Right ventricle myocardium inferior (tissue), 1 donor: ENCODE measurements at regions not wholly inside any gene's neighbourhood (a gene's known extent, or its start where the extent isn't known, plus 50 kb on each side); places are given as distances from the start of the nearest gene placed in this dataset.

Experiments
- ATAC-seq: fragments of 200-7000 bp; cut with Tn5 transposase; one replicate; pipeline ENCODE4 v1.9.1; 2020; ENCODE audit warnings: mild to moderate bottlenecking, moderate library complexity
- DNase-seq: peaks from one replicate; pipeline ENCODE4 v3.0.0; 2021; ENCODE audit errors: missing footprints
- intact Hi-C: fragments of 100-400 bp; cut with DNase I; formaldehyde crosslinking; loops from one replicate; pipeline ENCODE4 v1.11.0; 2022
- donor health status: DM: no; HTN: yes; CAD: no; lungs with severe emphysema.

- intact Hi-C loops, result loop anchor here (5.0 to 10.0 kb wide), 2 partner anchors 60 to 1187 kb away; partner anchors contain the start of gene TBL1XR1
- ATAC-seq (no peak), DNase-seq (no peak)
These were observed 154.2 kb upstream of the KCNMB2 start for GRCh38 chr3:178381971-178382448.

GRCh38 chr3:178382449-178383061 is 153.7 kb upstream of the KCNMB2 start:
- ATAC-seq (no peak), DNase-seq (no peak)
- intact Hi-C loops, result loop anchor here (5.0 to 10.0 kb wide), 2 partner anchors 60 to 1188 kb away; partner anchors contain the start of gene TBL1XR1

- ATAC-seq, result peak; percentile 67
These were observed 151.7 kb upstream of the KCNMB2 start for GRCh38 chr3:178384321-178385230.

GRCh38 chr3:178385280-178385952 is 150.8 kb upstream of the KCNMB2 start:
- ATAC-seq, result peak; percentile 86

More at GRCh38 chr3:178384321-178385230, 151.7 kb upstream of the KCNMB2 start:
- intact Hi-C loops, result loop anchor here (5.0 to 10.0 kb wide), 6 partner anchors 62 to 1512 kb away; partner anchors contain the start of gene TBL1XR1
- no peak for DNase-seq

GRCh38 chr3:178386401-178386800 is 149.8 kb upstream of the KCNMB2 start:
- intact Hi-C loops, result loop anchor here (5.0 to 10.0 kb wide), 5 partner anchors 604 to 1514 kb away; partner anchors contain the start of gene TBL1XR1

More at GRCh38 chr3:178385280-178385952, 150.8 kb upstream of the KCNMB2 start:
- intact Hi-C loops, result loop anchor here (5.0 to 10.0 kb wide), 5 partner anchors 603 to 1513 kb away; partner anchors contain the start of gene TBL1XR1
- no peak for DNase-seq

GRCh38 chr3:178386880-178387279 is 149.4 kb upstream of the KCNMB2 start:
- intact Hi-C loops, result loop anchor here (5.0 to 10.0 kb wide), 5 partner anchors 605 to 1515 kb away; partner anchors contain the start of gene TBL1XR1
- ATAC-seq, result no peak
- no peak for DNase-seq

More at GRCh38 chr3:178386401-178386800, 149.8 kb upstream of the KCNMB2 start:
- ATAC-seq (no peak), DNase-seq (no peak)

GRCh38 chr3:178388473-178388872 is 147.8 kb upstream of the KCNMB2 start:
- intact Hi-C loops, result loop anchor here (5.0 to 10.0 kb wide), 5 partner anchors 606 to 1516 kb away; partner anchors contain the start of gene TBL1XR1
- no peak for ATAC-seq
- DNase-seq, result no peak

- ATAC-seq (no peak), DNase-seq (no peak)
- intact Hi-C loops, result loop anchor here (5.0 to 10.0 kb wide), 5 partner anchors 607 to 1517 kb away; partner anchors contain the start of gene TBL1XR1
These were observed 147.0 kb upstream of the KCNMB2 start for GRCh38 chr3:178389258-178389657.

GRCh38 chr3:178392511-178392926 is 143.7 kb upstream of the KCNMB2 start:
- ATAC-seq (no peak), DNase-seq (no peak)
- intact Hi-C loops, result no loop called here

- intact Hi-C loops, result no loop called here
- ATAC-seq, result no peak
- no peak for DNase-seq
These were observed 143.1 kb upstream of the KCNMB2 start for GRCh38 chr3:178393146-178393545.

GRCh38 chr3:178393824-178394223 is 142.4 kb upstream of the KCNMB2 start:
- ATAC-seq (no peak), DNase-seq (no peak)
- intact Hi-C loops, result no loop called here

GRCh38 chr3:178396318-178396717 is 139.9 kb upstream of the KCNMB2 start:
- ATAC-seq (no peak), DNase-seq (no peak)
- intact Hi-C loops, result no loop called here

GRCh38 chr3:178397202-178397601 is 139.0 kb upstream of the KCNMB2 start:
- intact Hi-C loops, result no loop called here
- DNase-seq (no peak), ATAC-seq (no peak)

- ATAC-seq (no peak), DNase-seq (no peak)
- intact Hi-C loops, result no loop called here
These were observed 138.4 kb upstream of the KCNMB2 start for GRCh38 chr3:178397836-178398235.

- no peak for ATAC-seq
- no peak for DNase-seq
- intact Hi-C loops, result no loop called here
These were observed 131.3 kb upstream of the KCNMB2 start for GRCh38 chr3:178404961-178405360.

- ATAC-seq (peak; percentile 39), DNase-seq (no peak)
- intact Hi-C loops, result no loop called here
These were observed 130.7 kb upstream of the KCNMB2 start for GRCh38 chr3:178405531-178405930.

- intact Hi-C loops, result no loop called here
- no peak for DNase-seq
These were observed 130.0 kb upstream of the KCNMB2 start for GRCh38 chr3:178406206-178406605.

GRCh38 chr3:178415384-178415783 is 120.9 kb upstream of the KCNMB2 start:
- peak; percentile 45 for DNase-seq
- intact Hi-C loops, result no loop called here
- no peak for ATAC-seq

More at GRCh38 chr3:178406206-178406605, 130.0 kb upstream of the KCNMB2 start:
- ATAC-seq, result no peak

GRCh38 chr3:178417736-178418135 is 118.5 kb upstream of the KCNMB2 start:
- ATAC-seq, result no peak
- intact Hi-C loops, result no loop called here
- DNase-seq, result no peak
